GM19099 (cell line): ENCODE measurements at regions not wholly inside any gene's neighbourhood (a gene's known extent, or its start where the extent isn't known, plus 50 kb on each side); places are given as distances from the start of the nearest gene placed in this dataset.

Experiments used
- POLR2A ChIP-seq: IDR thresholded peaks from 3 replicates; pipeline ENCODE4 v1.6.1; 2011; ENCODE audit warnings: low read depth; ENCODE audit not compliant: insufficient read length; ENCODE audit errors: extremely low read depth

GRCh38 chr13:47892374-47892773 lies 108.7 kb downstream of the SUCLA2 start:
- no peak for TF ChIP-seq POLR2A

GRCh38 chr13:47890146-47890814 lies 110.8 kb downstream of the SUCLA2 start:
- no peak for TF ChIP-seq POLR2A

DNA sequence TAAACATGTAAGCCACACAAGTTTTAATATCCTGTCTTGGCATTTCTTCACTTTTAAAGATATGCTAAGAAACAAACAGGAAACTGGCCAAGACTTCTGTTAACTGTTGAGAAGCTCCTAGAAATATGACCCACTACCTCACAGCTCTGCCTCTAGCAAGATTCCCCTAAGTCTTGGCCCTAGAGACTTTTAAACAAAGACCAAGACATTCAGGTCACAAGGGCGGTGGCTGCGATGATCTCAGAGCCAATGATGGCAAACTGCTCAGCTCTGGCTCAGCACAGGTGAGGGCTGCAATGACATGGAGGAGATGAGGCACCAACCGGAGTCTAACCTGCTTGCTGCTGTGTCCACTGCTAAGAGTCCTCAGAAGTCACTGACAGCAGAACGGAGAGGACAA lies 114.8 kb downstream of the SUCLA2 start:
- no peak for TF ChIP-seq POLR2A

DNA sequence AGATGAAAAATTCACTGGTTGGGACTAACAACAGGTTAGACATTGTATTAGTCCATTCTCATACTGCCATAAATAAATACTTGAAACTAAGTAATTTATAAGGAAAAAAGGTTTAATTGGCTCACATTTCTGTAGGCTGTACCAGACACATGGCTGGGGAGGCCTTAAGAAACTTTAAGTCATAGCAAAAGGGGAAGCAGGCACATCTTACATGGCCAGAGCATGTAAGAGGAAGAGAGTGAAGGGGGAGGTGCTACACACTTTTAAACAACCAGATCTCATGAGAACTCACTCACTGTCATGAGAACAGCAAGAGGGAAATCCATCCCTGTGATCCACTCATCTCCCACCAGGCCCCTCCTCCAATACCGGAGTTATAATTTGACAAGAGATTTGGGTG lies 125.9 kb downstream of the SUCLA2 start:
- TF ChIP-seq POLR2A = no peak

DNA sequence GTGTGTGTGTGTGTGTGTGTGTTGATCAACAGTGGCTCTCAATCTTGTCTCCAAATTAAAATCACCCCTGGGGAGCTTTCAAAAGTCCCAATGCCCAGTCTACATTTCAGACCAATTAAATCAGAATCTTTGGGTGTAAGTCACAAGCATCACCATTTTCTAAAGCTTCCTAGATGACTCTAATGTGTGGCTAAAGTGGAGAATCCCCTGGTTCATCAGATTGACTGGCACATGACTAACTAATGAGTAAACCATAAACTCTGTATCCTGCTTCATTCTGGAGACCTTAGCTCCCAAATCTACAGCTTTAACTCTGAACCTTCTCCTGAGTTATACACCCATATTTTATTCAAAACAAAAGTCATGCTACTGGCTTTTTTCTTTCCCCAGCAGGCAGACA lies 131.3 kb downstream of the SUCLA2 start:
- no peak for TF ChIP-seq POLR2A

- no peak for TF ChIP-seq POLR2A
These were observed 135.2 kb downstream of the SUCLA2 start for GRCh38 chr13:47865883-47866282.

- TF ChIP-seq POLR2A = no peak
These were observed 138.2 kb downstream of the SUCLA2 start for GRCh38 chr13:47862841-47863240.

DNA sequence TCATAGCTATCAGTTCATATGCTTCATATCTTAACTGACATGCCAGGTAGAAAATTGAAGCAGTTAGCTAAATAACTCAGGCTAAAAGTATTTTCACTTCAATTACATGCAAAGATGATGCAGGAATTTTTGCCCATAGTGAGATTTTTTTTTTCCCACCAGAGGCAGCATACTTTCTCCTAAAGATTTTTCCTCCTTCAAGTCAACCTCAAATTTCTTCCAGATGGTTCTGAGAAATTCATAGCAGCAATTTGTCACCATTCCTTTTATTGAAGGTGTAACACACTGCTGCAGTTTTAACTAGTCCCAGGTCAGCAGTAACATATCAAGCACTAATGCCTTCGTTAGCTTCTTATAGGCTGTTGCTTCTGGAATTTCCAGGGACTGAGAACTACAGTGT lies 141.9 kb downstream of the SUCLA2 start:
- no peak for TF ChIP-seq POLR2A

GRCh38 chr13:47858042-47859025 lies 142.7 kb downstream of the SUCLA2 start:
- no peak for TF ChIP-seq POLR2A

- no peak for TF ChIP-seq POLR2A
These were observed 147.8 kb downstream of the SUCLA2 start for GRCh38 chr13:47853236-47853635.

- no peak for TF ChIP-seq POLR2A
These were observed 154.2 kb downstream of the SUCLA2 start for GRCh38 chr13:47846886-47847285.

DNA sequence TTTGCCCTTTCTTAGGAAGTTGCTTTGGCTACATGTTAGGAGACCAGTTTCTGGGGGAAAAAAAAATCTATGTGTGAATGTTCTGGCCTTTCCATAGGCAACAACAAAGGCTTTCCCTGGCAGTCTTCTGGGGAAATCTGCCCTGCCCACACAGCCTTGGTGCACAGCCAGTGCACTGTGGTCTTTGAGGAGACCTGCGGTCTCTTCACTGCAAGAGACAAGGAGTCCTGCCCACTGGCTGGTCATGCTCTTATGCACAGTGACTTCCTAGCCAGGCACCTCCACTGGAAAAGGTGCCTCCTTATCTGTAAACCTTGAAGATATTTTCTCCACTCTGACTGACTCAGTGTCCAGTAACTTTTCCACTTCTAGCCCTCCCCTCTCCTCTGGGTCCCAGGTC lies 155.1 kb downstream of the SUCLA2 start:
- no peak for TF ChIP-seq POLR2A

DNA sequence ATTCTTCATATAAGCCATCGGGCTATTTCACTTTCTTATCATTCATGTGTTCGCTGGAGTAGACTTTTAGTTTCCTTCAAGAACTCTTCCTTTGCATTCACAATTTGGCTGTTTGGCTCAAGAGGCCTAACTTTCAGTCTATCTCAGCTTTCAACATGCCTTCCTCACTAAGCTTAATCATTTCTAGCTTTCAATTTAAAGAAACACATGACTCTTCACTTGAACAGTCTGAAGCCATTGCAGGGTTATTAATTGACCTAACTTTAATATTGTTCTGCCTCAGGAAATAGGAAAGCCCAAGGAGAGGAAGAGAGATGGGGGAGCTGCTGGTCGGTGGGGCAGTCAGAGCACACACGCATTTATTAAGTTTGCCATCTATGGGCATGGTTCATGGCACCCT lies 158.1 kb downstream of the SUCLA2 start:
- TF ChIP-seq POLR2A = no peak

DNA sequence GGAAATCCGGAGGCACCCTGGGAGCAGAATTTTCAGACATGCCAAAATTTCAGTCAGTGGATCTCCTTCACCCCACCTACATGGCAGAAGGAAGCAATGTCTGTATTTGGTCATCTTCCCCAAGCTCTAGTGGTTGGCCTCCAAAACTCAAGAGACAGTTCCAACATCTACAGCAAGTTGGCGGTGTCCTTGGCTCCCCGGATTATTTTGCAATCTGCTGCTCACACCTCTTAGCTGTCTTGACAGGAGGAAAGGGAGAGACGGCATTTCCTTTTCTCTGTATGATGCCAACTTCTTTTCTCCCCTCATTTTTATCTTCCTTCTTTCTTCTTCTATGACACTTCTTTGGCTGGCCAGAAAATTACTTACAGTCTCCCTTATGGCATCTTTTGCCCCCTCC lies 159.9 kb downstream of the SUCLA2 start:
- no peak for TF ChIP-seq POLR2A

DNA sequence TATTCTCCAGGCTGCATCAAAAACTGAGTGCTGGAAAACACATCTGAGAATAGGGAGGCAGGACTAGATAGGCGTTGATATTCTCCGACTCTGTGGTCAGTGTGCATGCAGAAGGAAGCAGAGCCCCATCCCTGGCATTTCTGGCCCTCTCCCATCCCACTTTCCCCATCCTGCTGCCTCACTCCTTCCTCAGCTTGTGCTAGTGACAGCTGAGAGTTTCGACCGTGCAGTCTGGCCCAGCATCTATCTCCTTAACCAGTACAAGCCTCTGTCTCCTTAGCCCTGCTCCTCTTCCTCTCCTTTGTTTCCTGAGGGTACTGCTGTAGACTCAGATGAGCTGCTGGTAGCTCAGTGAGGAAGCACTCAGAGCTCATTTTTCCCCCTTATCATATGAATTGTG lies 163.2 kb downstream of the SUCLA2 start:
- no peak for TF ChIP-seq POLR2A
